ENCODE measurements at regions not wholly inside any gene's neighbourhood (a gene's known extent, or its start where the extent isn't known, plus 50 kb on each side); places are given as distances from the start of the nearest gene placed in this dataset.
A peak's percentile ranks its signal among the peaks of the same experiment; 100 is the strongest.

- Histone ChIP-seq H3K36me3 (ENCODE audit: control insufficient read depth, insufficient read depth, low read length) (no peaks in the 10 kb centered on the region), H3K4me3 (ENCODE audit: low read length) (no peak overlapping the region), H3K27me3 (ENCODE audit: control insufficient read depth, insufficient read depth, low read length) (no peaks in the 10 kb centered on the region), H3K4me1 (ENCODE audit: control insufficient read depth, insufficient read depth, low read length) (peaks cover 2% of the 10 kb centered on the region), H3K27ac (ENCODE audit: low read length) (no peak overlapping the region), H3K9me3 (replicated peaks; ENCODE audit: control insufficient read depth, low read depth, low read length) (no peaks in the 10 kb centered on the region)
- WGBS (ENCODE audit: insufficient coverage) = 64% methylated on average over 2 of the region's 2 CpGs
- DNase-seq = peak; percentile 22
Measured at GRCh38 chr5:61706751-61707150, 374.7 kb downstream of the ZSWIM6 start.

- WGBS (ENCODE audit: insufficient coverage) = no CpG with 5 or more reads among the region's 1 CpG
Measured at GRCh38 chr5:61719124-61719523, 387.1 kb downstream of the ZSWIM6 start.

GRCh38 chr5:61720829-61721228 is 388.8 kb downstream of the ZSWIM6 start:
- Histone ChIP-seq H3K36me3 (ENCODE audit: control insufficient read depth, insufficient read depth, low read length) (no peaks in the 10 kb centered on the region), H3K27me3 (ENCODE audit: control insufficient read depth, insufficient read depth, low read length) (no peaks in the 10 kb centered on the region), H3K4me1 (ENCODE audit: control insufficient read depth, insufficient read depth, low read length) (no peaks in the 10 kb centered on the region), H3K4me3 (ENCODE audit: low read length) (no peak overlapping the region), H3K27ac (ENCODE audit: low read length) (no peak overlapping the region), H3K9me3 (replicated peaks; ENCODE audit: control insufficient read depth, low read depth, low read length) (no peaks in the 10 kb centered on the region)
- DNase-seq = no peak
- WGBS (ENCODE audit: insufficient coverage) = no CpG with 5 or more reads among the region's 1 CpG

More at GRCh38 chr5:61719124-61719523, 387.1 kb downstream of the ZSWIM6 start:
- Histone ChIP-seq H3K27me3 (ENCODE audit: control insufficient read depth, insufficient read depth, low read length) (no peaks in the 10 kb centered on the region), H3K27ac (ENCODE audit: low read length) (no peak overlapping the region), H3K4me1 (ENCODE audit: control insufficient read depth, insufficient read depth, low read length) (no peaks in the 10 kb centered on the region), H3K9me3 (replicated peaks; ENCODE audit: control insufficient read depth, low read depth, low read length) (no peaks in the 10 kb centered on the region), H3K4me3 (ENCODE audit: low read length) (no peak overlapping the region), H3K36me3 (ENCODE audit: control insufficient read depth, insufficient read depth, low read length) (no peaks in the 10 kb centered on the region)
- no peak for DNase-seq

GRCh38 chr5:61724102-61724501 is 392.0 kb downstream of the ZSWIM6 start:
- H3K36me3 ChIP-seq (ENCODE audit: control insufficient read depth, insufficient read depth, low read length) = no peaks in the 10 kb centered on the region
- DNase-seq = no peak
- H3K4me1 ChIP-seq (ENCODE audit: control insufficient read depth, insufficient read depth, low read length) = no peaks in the 10 kb centered on the region
- WGBS (ENCODE audit: insufficient coverage) = 100% methylated on average over 1 of the region's 2 CpGs
- H3K27ac ChIP-seq (ENCODE audit: low read length) = no peak overlapping the region
- H3K27me3 ChIP-seq (ENCODE audit: control insufficient read depth, insufficient read depth, low read length) = no peaks in the 10 kb centered on the region
- no peak overlapping the region for H3K4me3 ChIP-seq (ENCODE audit: low read length)
- no peaks in the 10 kb centered on the region for H3K9me3 ChIP-seq (replicated peaks; ENCODE audit: control insufficient read depth, low read depth, low read length)

- H3K27ac ChIP-seq (ENCODE audit: low read length) = no peak overlapping the region
- no peak overlapping the region for H3K4me3 ChIP-seq (ENCODE audit: low read length)
- WGBS (ENCODE audit: insufficient coverage) = 60% methylated on average over 1 of the region's 1 CpG
- no peaks in the 10 kb centered on the region for H3K27me3 ChIP-seq (ENCODE audit: control insufficient read depth, insufficient read depth, low read length)
- H3K36me3 ChIP-seq (ENCODE audit: control insufficient read depth, insufficient read depth, low read length) = no peaks in the 10 kb centered on the region
- H3K9me3 ChIP-seq (replicated peaks; ENCODE audit: control insufficient read depth, low read depth, low read length) = no peaks in the 10 kb centered on the region
- H3K4me1 ChIP-seq (ENCODE audit: control insufficient read depth, insufficient read depth, low read length) = no peaks in the 10 kb centered on the region
- DNase-seq = no peak
Measured at GRCh38 chr5:61728287-61728686, 396.2 kb downstream of the ZSWIM6 start.

GRCh38 chr5:61730866-61731265 is 398.8 kb downstream of the ZSWIM6 start:
- Histone ChIP-seq H3K4me1 (ENCODE audit: control insufficient read depth, insufficient read depth, low read length) (no peaks in the 10 kb centered on the region), H3K27ac (ENCODE audit: low read length) (no peak overlapping the region), H3K4me3 (ENCODE audit: low read length) (no peak overlapping the region), H3K36me3 (ENCODE audit: control insufficient read depth, insufficient read depth, low read length) (no peaks in the 10 kb centered on the region), H3K27me3 (ENCODE audit: control insufficient read depth, insufficient read depth, low read length) (no peaks in the 10 kb centered on the region), H3K9me3 (replicated peaks; ENCODE audit: control insufficient read depth, low read depth, low read length) (no peaks in the 10 kb centered on the region)
- DNase-seq = no peak
- WGBS (ENCODE audit: insufficient coverage) = 19% methylated on average over 2 of the region's 3 CpGs

GRCh38 chr5:61731267-61731945 is 399.3 kb downstream of the ZSWIM6 start:
- no peaks in the 10 kb centered on the region for H3K27me3 ChIP-seq (ENCODE audit: control insufficient read depth, insufficient read depth, low read length)
- WGBS (ENCODE audit: insufficient coverage) = 54% methylated on average over 5 of the region's 6 CpGs
- H3K4me1 ChIP-seq (ENCODE audit: control insufficient read depth, insufficient read depth, low read length) = peaks cover under 1% of the 10 kb centered on the region
- H3K36me3 ChIP-seq (ENCODE audit: control insufficient read depth, insufficient read depth, low read length) = no peaks in the 10 kb centered on the region
- H3K4me3 ChIP-seq (ENCODE audit: low read length) = no peak overlapping the region
- DNase-seq = no peak
- no peak overlapping the region for H3K27ac ChIP-seq (ENCODE audit: low read length)
- no peaks in the 10 kb centered on the region for H3K9me3 ChIP-seq (replicated peaks; ENCODE audit: control insufficient read depth, low read depth, low read length)

- no peak overlapping the region for H3K4me3 ChIP-seq (ENCODE audit: low read length)
- H3K9me3 ChIP-seq (replicated peaks; ENCODE audit: control insufficient read depth, low read depth, low read length) = no peaks in the 10 kb centered on the region
- H3K27me3 ChIP-seq (ENCODE audit: control insufficient read depth, insufficient read depth, low read length) = no peaks in the 10 kb centered on the region
- no peaks in the 10 kb centered on the region for H3K36me3 ChIP-seq (ENCODE audit: control insufficient read depth, insufficient read depth, low read length)
- no peak overlapping the region for H3K27ac ChIP-seq (ENCODE audit: low read length)
- peaks cover 3% of the 10 kb centered on the region for H3K4me1 ChIP-seq (ENCODE audit: control insufficient read depth, insufficient read depth, low read length)
- no peak for DNase-seq
- 42% methylated on average over 3 of the region's 5 CpGs for WGBS (ENCODE audit: insufficient coverage)
Measured at GRCh38 chr5:61731946-61732314, 399.9 kb downstream of the ZSWIM6 start.

GRCh38 chr5:61732369-61732768 is 400.3 kb downstream of the ZSWIM6 start:
- H3K36me3 ChIP-seq (ENCODE audit: control insufficient read depth, insufficient read depth, low read length) = no peaks in the 10 kb centered on the region
- no peaks in the 10 kb centered on the region for H3K9me3 ChIP-seq (replicated peaks; ENCODE audit: control insufficient read depth, low read depth, low read length)
- DNase-seq = no peak
- no peak overlapping the region for H3K27ac ChIP-seq (ENCODE audit: low read length)
- WGBS (ENCODE audit: insufficient coverage) = 0% methylated on average over 1 of the region's 12 CpGs
- H3K27me3 ChIP-seq (ENCODE audit: control insufficient read depth, insufficient read depth, low read length) = no peaks in the 10 kb centered on the region
- peaks cover 3% of the 10 kb centered on the region for H3K4me1 ChIP-seq (ENCODE audit: control insufficient read depth, insufficient read depth, low read length)
- no peak overlapping the region for H3K4me3 ChIP-seq (ENCODE audit: low read length)

- Histone ChIP-seq H3K4me3 (ENCODE audit: low read length) (no peak overlapping the region), H3K27me3 (ENCODE audit: control insufficient read depth, insufficient read depth, low read length) (no peaks in the 10 kb centered on the region)
- no peak for DNase-seq
Measured at GRCh38 chr5:61732796-61733195, 400.7 kb downstream of the ZSWIM6 start.

GRCh38 chr5:61734001-61734400 is 401.9 kb downstream of the ZSWIM6 start:
- Histone ChIP-seq H3K36me3 (ENCODE audit: control insufficient read depth, insufficient read depth, low read length) (no peaks in the 10 kb centered on the region), H3K27me3 (ENCODE audit: control insufficient read depth, insufficient read depth, low read length) (no peaks in the 10 kb centered on the region), H3K27ac (ENCODE audit: low read length) (no peak overlapping the region), H3K4me1 (ENCODE audit: control insufficient read depth, insufficient read depth, low read length) (peaks cover 3% of the 10 kb centered on the region), H3K9me3 (replicated peaks; ENCODE audit: control insufficient read depth, low read depth, low read length) (no peaks in the 10 kb centered on the region), H3K4me3 (ENCODE audit: low read length) (no peak overlapping the region)
- no peak for DNase-seq
- 87% methylated on average over 4 of the region's 4 CpGs for WGBS (ENCODE audit: insufficient coverage)

More at GRCh38 chr5:61732796-61733195, 400.7 kb downstream of the ZSWIM6 start:
- Histone ChIP-seq H3K27ac (ENCODE audit: low read length) (no peak overlapping the region), H3K9me3 (replicated peaks; ENCODE audit: control insufficient read depth, low read depth, low read length) (no peaks in the 10 kb centered on the region), H3K36me3 (ENCODE audit: control insufficient read depth, insufficient read depth, low read length) (no peaks in the 10 kb centered on the region), H3K4me1 (ENCODE audit: control insufficient read depth, insufficient read depth, low read length) (peaks cover 3% of the 10 kb centered on the region)
- WGBS (ENCODE audit: insufficient coverage) = 71% methylated on average over 18 of the region's 18 CpGs
